HepG2 (cell line): ENCODE measurements at regions not wholly inside any gene's neighbourhood (a gene's known extent, or its start where the extent isn't known, plus 50 kb on each side); places are given as distances from the start of the nearest gene placed in this dataset.

Source experiments
- ATAC-seq: fragments of 200-7000 bp; cut with Tn5 transposase; 3 replicates; pipeline ENCODE4 v1.9.1; 2020; ENCODE audit warnings: mild to moderate bottlenecking, moderate library complexity
- BruUV-seq: library from RNA; stranded (reverse); fragments of 400-500 nt; replicated peaks from 2 replicates; lab custom pipeline; 2021; lab: Mats Ljungman, UMichigan
- CTCF ChIA-PET: fragments of 300-600 bp; formaldehyde crosslinking; extraction: SDS; loops from one replicate; lab custom pipeline; 2021; ENCODE audit warnings: low total read pairs, inconsistent platforms, low intra/inter-chr PET ratio; lab: Yijun Ruan, JAX
- POLR2A ChIA-PET: fragments of 350-600 bp; sonication (Branson Sonifier 250); formaldehyde crosslinking; loops from one replicate; lab custom pipeline; 2020; ENCODE audit warnings: antibody characterized with exemption, inconsistent platforms; lab: Yijun Ruan, JAX
- DNase-seq: peaks from one replicate; pipeline ENCODE4 v3.0.0-alpha.2; 2015; ENCODE audit warnings: low spot score
- FAIRE-seq: peaks from 3 replicates; lab custom pipeline; 2011; peaks lifted over from hg19 to GRCh38; lab: Jason Lieb, UNC
- H2AFZ ChIP-seq: one replicate; pipeline ENCODE4 v1.6.1; 2011; ENCODE audit warnings: low read length, inconsistent platforms
- H3K27ac ChIP-seq: fragments of 300-600 bp; 3 replicates; pipeline ENCODE4 v1.8.0; 2011; ENCODE audit warnings: mixed run types, mild to moderate bottlenecking, mixed read lengths, low read length, inconsistent platforms; ENCODE audit not compliant: insufficient read depth; ENCODE audit errors: extremely low read length
- H3K27me3 ChIP-seq, 2 experiments: fragments of 200-600 bp in 1 of 2; 2 replicates in 1 of 2; 3 replicates in 1 of 2; pipeline versions ENCODE4 v1.6.0 to v1.8.0; 2011; ENCODE audit warnings: low read length in 2 of 2, mild to moderate bottlenecking in 2 of 2, moderate library complexity in 2 of 2, inconsistent platforms in 1 of 2; ENCODE audit not compliant: insufficient read depth in 2 of 2, control insufficient read depth in 1 of 2
- H3K36me3 ChIP-seq, 2 experiments: fragments of 200-600 bp in 1 of 2; replicated peaks in 1 of 2; 2 replicates in 1 of 2; 3 replicates in 1 of 2; pipeline versions ENCODE4 v1.5.1 to v1.8.0; 2011; ENCODE audit warnings: low read length in 2 of 2, inconsistent platforms in 1 of 2; ENCODE audit not compliant: insufficient read depth in 2 of 2, control insufficient read depth in 1 of 2
- H3K4me1 ChIP-seq: 2 replicates; pipeline ENCODE4 v1.5.1; 2012; ENCODE audit warnings: low read length, inconsistent platforms; ENCODE audit not compliant: insufficient read depth
- H3K4me2 ChIP-seq: 2 replicates; pipeline ENCODE4 v1.6.0; 2011; ENCODE audit warnings: low read depth, low read length, inconsistent platforms
- H3K4me3 ChIP-seq, 3 experiments: fragments of 200-600 bp in 1 of 3; sonication (generic), shearing (Covaris generic) in 1 of 3; replicated peaks in 1 of 3; 2 replicates each; pipeline ENCODE4 v1.5.1; 2011 to 2016; ENCODE audit warnings: low read length in 3 of 3, inconsistent platforms in 2 of 3, low read depth in 2 of 3, mild to moderate bottlenecking in 2 of 3, control low read depth in 1 of 3, mixed read lengths in 1 of 3; ENCODE audit not compliant: insufficient read depth in 1 of 3
- H3K79me2 ChIP-seq: one replicate; pipeline ENCODE4 v1.6.1; 2011; ENCODE audit warnings: low read length, inconsistent platforms; ENCODE audit not compliant: insufficient read depth
- H3K9ac ChIP-seq: 2 replicates; pipeline ENCODE4 v1.6.0; 2011; ENCODE audit warnings: mild to moderate bottlenecking, low read depth, low read length, inconsistent platforms; ENCODE audit not compliant: insufficient read depth
- H3K9me3 ChIP-seq: 2 replicates; pipeline ENCODE4 v1.5.1; 2012; ENCODE audit warnings: mild to moderate bottlenecking, low read length
- H4K20me1 ChIP-seq: 2 replicates; pipeline ENCODE4 v1.6.0; 2011; ENCODE audit warnings: inconsistent platforms, mild to moderate bottlenecking, low read length, moderate library complexity; ENCODE audit not compliant: insufficient read depth
- AGO1 ChIP-seq: fragments of 200-400 bp; formaldehyde crosslinking; IDR thresholded peaks from 2 replicates; pipeline ENCODE4 v1.6.1; 2017; ENCODE audit warnings: mild to moderate bottlenecking, low read depth, low read length, moderate library complexity; ENCODE audit not compliant: poor library complexity, severe bottlenecking
- CENPBD1 ChIP-seq: sonication (generic); formaldehyde crosslinking; IDR thresholded peaks from 2 replicates; pipeline ENCODE4 v1.8.0; 2022; ENCODE audit warnings: missing genetic modification reagents, low read depth, mild to moderate bottlenecking, borderline replicate concordance
- ERF ChIP-seq: IDR thresholded peaks from 2 replicates; pipeline ENCODE4 v1.6.1; 2018; ENCODE audit warnings: missing biosample characterization, missing genetic modification reagents
- HNF4A ChIP-seq: sonication (generic); formaldehyde crosslinking; IDR thresholded peaks from 2 replicates; pipeline ENCODE4 v1.4.0; 2020; ENCODE audit warnings: missing genetic modification reagents
- HOXD1 ChIP-seq: sonication (generic); formaldehyde crosslinking; IDR thresholded peaks from 2 replicates; pipeline ENCODE4 v1.5.0; 2020; ENCODE audit warnings: missing genetic modification reagents
- KLF9 ChIP-seq: IDR thresholded peaks from 2 replicates; pipeline ENCODE4 v1.6.1; 2016; ENCODE audit warnings: low read depth
- MAFK ChIP-seq, 2 experiments: IDR thresholded peaks in 1 of 2; conservative IDR thresholded peaks in 1 of 2; 2 replicates each; pipeline ENCODE4 v1.6.1; 2011; ENCODE audit warnings: improper control_type of control experiment in 2 of 2, low read length in 2 of 2
- MEIS1 ChIP-seq: sonication (generic); formaldehyde crosslinking; IDR thresholded peaks from 2 replicates; pipeline ENCODE4 v1.9.0; 2021; ENCODE audit warnings: mild to moderate bottlenecking, missing genetic modification reagents, moderate library complexity, borderline replicate concordance
- MLLT10 ChIP-seq: sonication (generic); formaldehyde crosslinking; IDR thresholded peaks from 2 replicates; pipeline ENCODE4 v1.4.0; 2020; ENCODE audit warnings: missing genetic modification reagents
- PHF20 ChIP-seq: sonication (generic); formaldehyde crosslinking; IDR thresholded peaks from 2 replicates; pipeline ENCODE4 v1.5.0; 2020; ENCODE audit warnings: mild to moderate bottlenecking, missing genetic modification reagents
- SIN3A ChIP-seq: IDR thresholded peaks from 2 replicates; pipeline ENCODE4 v1.6.1; 2011; ENCODE audit warnings: low read depth, mild to moderate bottlenecking, control low read depth, low read length, borderline replicate concordance
- TBP ChIP-seq: sonication (generic); formaldehyde crosslinking; IDR thresholded peaks from 2 replicates; pipeline ENCODE4 v1.5.0; 2020; ENCODE audit warnings: missing genetic modification reagents
- UBTF ChIP-seq: sonication (generic); formaldehyde crosslinking; IDR thresholded peaks from 2 replicates; pipeline ENCODE4 v1.4.0; 2020; ENCODE audit warnings: mild to moderate bottlenecking, missing genetic modification reagents
- ZBTB25 ChIP-seq: IDR thresholded peaks from 2 replicates; pipeline ENCODE4 v1.6.1; 2018; ENCODE audit warnings: missing genetic modification reagents
- ZKSCAN1 ChIP-seq: fragments of 150-350 bp; IDR thresholded peaks from 2 replicates; pipeline ENCODE4 v1.6.1; 2014; ENCODE audit warnings: low read length
- ZNF296 ChIP-seq: sonication (generic); formaldehyde crosslinking; conservative IDR thresholded peaks from 2 replicates; pipeline ENCODE4 v1.5.0; 2020; ENCODE audit warnings: mild to moderate bottlenecking, missing genetic modification reagents
- ZNF44 ChIP-seq: sonication (generic); formaldehyde crosslinking; IDR thresholded peaks from 2 replicates; pipeline ENCODE4 v1.5.1; 2020; ENCODE audit warnings: mild to moderate bottlenecking, missing genetic modification reagents
- ZNF543 ChIP-seq: sonication (generic); formaldehyde crosslinking; IDR thresholded peaks from 2 replicates; pipeline ENCODE4 v1.4.0; 2020; ENCODE audit warnings: mild to moderate bottlenecking, missing genetic modification reagents
- ZNF83 ChIP-seq: sonication (generic); formaldehyde crosslinking; IDR thresholded peaks from 2 replicates; pipeline ENCODE4 v1.4.0; 2020; ENCODE audit warnings: missing genetic modification reagents, mild to moderate bottlenecking, borderline replicate concordance
- WGBS: methylation state at CpG from one replicate; pipeline ENCODE4 v1.1.6; 2017; ENCODE audit warnings: low lambda C conversion rate; 5-methylcytosine and 5-hydroxymethylcytosine counted together
- in situ Hi-C: cut with HindIII; loops from 2 replicates; pipeline ENCODE4 v1.10.0; 2017; ENCODE audit warnings: low pct_unique_long_range_greater_than_20kb; ENCODE audit not compliant: extremely low pct_ligation_motif_present
- intact Hi-C: fragments of 100-400 bp; cut with micrococcal nuclease; formaldehyde crosslinking; loops from one replicate; pipeline ENCODE4 v1.10.0; 2022; ENCODE audit not compliant: unreplicated experiment
- TF ChIP-seq, protein P1 (sequence below): sonication (generic); formaldehyde crosslinking; IDR thresholded peaks from 2 replicates; pipeline ENCODE4 v1.4.0; 2020; ENCODE audit warnings: mild to moderate bottlenecking, missing genetic modification reagents

DNA sequence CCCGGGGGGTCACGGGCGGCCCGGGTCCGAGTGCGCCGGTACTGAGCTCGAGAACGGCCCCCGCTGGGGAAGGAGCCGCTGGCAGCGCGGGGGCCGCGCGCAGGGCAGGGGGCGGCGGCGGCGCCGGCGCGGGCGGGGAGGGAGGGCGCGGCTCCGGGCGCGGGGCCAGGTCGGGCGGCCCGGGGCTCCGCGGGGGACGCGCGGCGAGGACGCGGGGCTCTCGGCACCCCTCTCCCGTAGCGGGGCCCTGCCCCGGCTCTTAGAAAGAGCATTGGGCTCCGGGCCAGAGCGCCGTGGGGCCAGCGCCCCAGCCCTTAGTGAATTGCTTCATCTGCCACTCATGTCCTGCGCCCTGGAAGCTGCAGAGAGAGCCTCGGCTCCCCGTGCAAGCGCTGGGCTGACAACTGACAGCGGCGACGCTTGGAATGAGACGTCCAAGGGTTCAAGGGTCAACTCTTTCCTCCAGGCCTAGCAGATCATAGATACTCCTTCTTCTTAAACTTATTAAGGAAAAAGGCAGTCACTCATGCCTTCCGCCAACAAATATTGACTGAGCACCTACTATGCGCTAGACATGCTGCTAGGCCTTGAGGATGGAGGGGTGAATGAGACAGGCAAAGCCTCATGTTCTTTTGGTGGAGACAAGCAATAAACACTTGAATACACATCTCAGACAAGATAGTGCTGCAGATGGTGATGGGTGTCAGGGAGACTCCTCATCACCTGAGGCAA lies 140.8 kb downstream of the SMAD6 start:
- Histone ChIP-seq H3K9me3 (no peaks in the 10 kb centered on the region), H3K4me3 (peak overlapping the region in 2 of 3 experiments; percentile 48 to 70; a peak in 3 of 6 replicates), H4K20me1 (peaks cover 3% of the 10 kb centered on the region; the same call in 1 of the 2 replicates), H3K4me2 (peak overlapping the region; percentile 72), H3K27ac (no peak overlapping the region), H3K9ac (no peak overlapping the region), H3K27me3 (peaks cover 8 to 41% of the 10 kb centered on the region in 2 experiments), H2AFZ (no peak overlapping the region), H3K79me2 (no peaks in the 10 kb centered on the region), H3K36me3 (no peaks in the 10 kb centered on the region), H3K4me1 (peaks cover 31% of the 10 kb centered on the region)
- intact Hi-C loops (loop anchor here (5.0 kb wide), 1 partner anchor 141 kb away; the partner anchor contains the start of gene SMAD6), in situ Hi-C loops (loop anchor here (5.0 to 10.0 kb wide), 2 partner anchors 58 to 141 kb away; partner anchors contain the start of gene SMAD6)
- POLR2A ChIA-PET, result interaction anchor here (0.6 to 1.4 kb wide), 4 partner anchors 63 to 141 kb away, joined by 3 read pairs; partner anchors contain the start of gene SMAD6
- CTCF ChIA-PET, result no interaction called here
- FAIRE-seq (no peak), DNase-seq (peak; percentile 37), ATAC-seq (peak; percentile 68)
- 17% methylated on average over 6 of the region's 58 CpGs for WGBS
- BruUV-seq, result TSS peak; percentile 79
- TF ChIP-seq ZNF543 (CRISPR knock-in tag) (no peak), ZNF44 (no peak), HNF4A (CRISPR knock-in tag) (peak; percentile 61), MAFK (conservative IDR thresholded peaks at IDR 0.05 in 1 of 2, IDR thresholded peaks at IDR 0.05 in 1 of 2; ENCODE audit: low read length in 2 of 2) (no peak), MEIS1 (CRISPR knock-in tag) (peak; percentile 38; the same call in 1 of the 2 replicates), AGO1 (no peak), UBTF (CRISPR knock-in tag) (no peak; the same call in 1 of the 2 replicates), MLLT10 (CRISPR knock-in tag) (no peak), KLF9 (CRISPR knock-in tag) (no peak), HOXD1 (no peak), TBP (CRISPR knock-in tag) (no peak), ZBTB25 (CRISPR knock-in tag) (no peak), ZNF83 (CRISPR knock-in tag) (no peak), ZNF296 (no peak), SIN3A (no peak), ERF (no peak), ZKSCAN1 (peak; percentile 96), PHF20 (CRISPR knock-in tag) (no peak), CENPBD1 (CRISPR knock-in tag) (no peak)
- TF ChIP-seq, protein P1, sequence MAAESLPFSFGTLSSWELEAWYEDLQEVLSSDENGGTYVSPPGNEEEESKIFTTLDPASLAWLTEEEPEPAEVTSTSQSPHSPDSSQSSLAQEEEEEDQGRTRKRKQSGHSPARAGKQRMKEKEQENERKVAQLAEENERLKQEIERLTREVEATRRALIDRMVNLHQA (CRISPR knock-in tag), result no peak
